A673 (cell line): ENCODE measurements at regions not wholly inside any gene's neighbourhood (a gene's known extent, or its start where the extent isn't known, plus 50 kb on each side); places are given as distances from the start of the nearest gene placed in this dataset.

Source experiments
- BruUV-seq: library from RNA; stranded (reverse); fragments of 400-500 nt; replicated peaks from 2 replicates; lab custom pipeline; 2021; lab: Mats Ljungman, UMichigan
- CTCF ChIA-PET: fragments of 300-600 bp; sonication (Branson Sonifier 250); formaldehyde crosslinking; loops from one replicate; lab custom pipeline; 2022; ENCODE audit warnings: antibody characterized with exemption; lab: Charles Lee
- POLR2A ChIA-PET: fragments of 300-600 bp; sonication (Branson Sonifier 250); formaldehyde crosslinking; loops from one replicate; lab custom pipeline; 2022; ENCODE audit warnings: antibody characterized with exemption; ENCODE audit not compliant: low non-redundant PET; lab: Charles Lee
- DNase-seq: peaks from one replicate; pipeline ENCODE4 v3.0.0-alpha.2; 2015; ENCODE audit warnings: low spot score
- H3K27ac ChIP-seq: fragments of 200-600 bp; sonication (generic); 2 replicates; pipeline ENCODE4 v1.5.1; 2016; ENCODE audit warnings: mixed run types, low read depth, mild to moderate bottlenecking, mixed read lengths, antibody characterized with exemption, low read length; ENCODE audit not compliant: poor library complexity, severe bottlenecking
- H3K27me3 ChIP-seq: fragments of 200-600 bp; sonication (generic); replicated peaks from 2 replicates; pipeline ENCODE4 v1.6.1; 2017; ENCODE audit warnings: mixed run types, low read depth, mild to moderate bottlenecking, mixed read lengths, antibody characterized with exemption, low read length; ENCODE audit not compliant: insufficient read depth, poor library complexity
- H3K36me3 ChIP-seq: fragments of 200-600 bp; sonication (generic); 2 replicates; pipeline ENCODE4 v1.6.1; 2016; ENCODE audit warnings: mixed run types, mild to moderate bottlenecking, mixed read lengths, antibody characterized with exemption, low read length; ENCODE audit not compliant: insufficient read depth, poor library complexity, severe bottlenecking
- H3K4me1 ChIP-seq: fragments of 200-600 bp; sonication (generic); 2 replicates; pipeline ENCODE4 v1.6.1; 2017; ENCODE audit warnings: mixed run types, mild to moderate bottlenecking, mixed read lengths, antibody characterized with exemption, low read length; ENCODE audit not compliant: insufficient read depth, poor library complexity, severe bottlenecking
- H3K4me3 ChIP-seq: fragments of 200-600 bp; sonication (generic); 2 replicates; pipeline ENCODE4 v1.5.1; 2016; ENCODE audit warnings: low read depth, mixed run types, mild to moderate bottlenecking, mixed read lengths, low read length; ENCODE audit not compliant: poor library complexity, severe bottlenecking
- H3K9me3 ChIP-seq: fragments of 200-600 bp; sonication (generic); 2 replicates; pipeline ENCODE4 v1.6.1; 2016; ENCODE audit warnings: mixed run types, low read depth, mild to moderate bottlenecking, mixed read lengths, antibody characterized with exemption, low read length; ENCODE audit not compliant: poor library complexity, severe bottlenecking
- EZH2 ChIP-seq: fragments of 200-600 bp; sonication (generic); IDR thresholded peaks from 2 replicates; pipeline ENCODE4 v1.6.1; 2017; ENCODE audit warnings: borderline replicate concordance, low read depth, mild to moderate bottlenecking, mixed read lengths, antibody characterized with exemption, low read length; ENCODE audit not compliant: poor library complexity, severe bottlenecking
- intact Hi-C: fragments of 100-400 bp; cut with micrococcal nuclease; formaldehyde crosslinking; loops from one replicate; pipeline ENCODE4 v1.10.0; 2022; ENCODE audit not compliant: unreplicated experiment
- TF ChIP-seq, protein P1 (sequence below): fragments of 300-800, 200-600 bp; sonication (generic); conservative IDR thresholded peaks from 2 replicates; pipeline ENCODE4 v1.5.1; 2017; ENCODE audit warnings: low read depth, mild to moderate bottlenecking, antibody characterized with exemption, low read length, moderate library complexity, mixed read lengths

DNA sequence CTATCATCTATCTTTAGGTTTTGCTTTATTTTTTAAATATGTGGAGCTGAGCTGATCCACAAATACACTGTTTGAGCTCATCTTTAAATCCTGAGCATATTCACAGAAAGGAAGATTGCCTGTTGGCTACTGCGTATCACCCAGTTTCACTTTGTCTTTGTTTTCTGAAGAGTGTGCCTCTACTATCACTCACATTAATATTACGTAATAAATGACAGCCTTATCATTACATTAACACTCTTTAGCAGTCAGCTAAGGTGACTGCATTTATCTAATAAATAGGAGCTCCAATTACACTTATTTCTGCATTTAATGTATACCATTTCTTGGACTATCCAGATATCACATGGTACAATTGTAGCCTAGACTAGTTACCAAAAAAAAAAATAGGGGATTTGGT lies 511.7 kb downstream of the NR2F1-AS1 start:
- intact Hi-C loops = no loop called here
- Histone ChIP-seq H3K27ac (no peak overlapping the region), H3K9me3 (no peaks in the 10 kb centered on the region), H3K27me3 (no peaks in the 10 kb centered on the region), H3K4me1 (no peaks in the 10 kb centered on the region), H3K4me3 (no peak overlapping the region), H3K36me3 (no peaks in the 10 kb centered on the region)
- ChIA-PET CTCF (no interaction called here), POLR2A (no interaction called here)
- TF ChIP-seq EZH2 = no peak
- TF ChIP-seq, protein P1, sequence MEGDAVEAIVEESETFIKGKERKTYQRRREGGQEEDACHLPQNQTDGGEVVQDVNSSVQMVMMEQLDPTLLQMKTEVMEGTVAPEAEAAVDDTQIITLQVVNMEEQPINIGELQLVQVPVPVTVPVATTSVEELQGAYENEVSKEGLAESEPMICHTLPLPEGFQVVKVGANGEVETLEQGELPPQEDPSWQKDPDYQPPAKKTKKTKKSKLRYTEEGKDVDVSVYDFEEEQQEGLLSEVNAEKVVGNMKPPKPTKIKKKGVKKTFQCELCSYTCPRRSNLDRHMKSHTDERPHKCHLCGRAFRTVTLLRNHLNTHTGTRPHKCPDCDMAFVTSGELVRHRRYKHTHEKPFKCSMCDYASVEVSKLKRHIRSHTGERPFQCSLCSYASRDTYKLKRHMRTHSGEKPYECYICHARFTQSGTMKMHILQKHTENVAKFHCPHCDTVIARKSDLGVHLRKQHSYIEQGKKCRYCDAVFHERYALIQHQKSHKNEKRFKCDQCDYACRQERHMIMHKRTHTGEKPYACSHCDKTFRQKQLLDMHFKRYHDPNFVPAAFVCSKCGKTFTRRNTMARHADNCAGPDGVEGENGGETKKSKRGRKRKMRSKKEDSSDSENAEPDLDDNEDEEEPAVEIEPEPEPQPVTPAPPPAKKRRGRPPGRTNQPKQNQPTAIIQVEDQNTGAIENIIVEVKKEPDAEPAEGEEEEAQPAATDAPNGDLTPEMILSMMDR = no peak
- DNase-seq = no peak
- BruUV-seq = no TSS peak

DNA sequence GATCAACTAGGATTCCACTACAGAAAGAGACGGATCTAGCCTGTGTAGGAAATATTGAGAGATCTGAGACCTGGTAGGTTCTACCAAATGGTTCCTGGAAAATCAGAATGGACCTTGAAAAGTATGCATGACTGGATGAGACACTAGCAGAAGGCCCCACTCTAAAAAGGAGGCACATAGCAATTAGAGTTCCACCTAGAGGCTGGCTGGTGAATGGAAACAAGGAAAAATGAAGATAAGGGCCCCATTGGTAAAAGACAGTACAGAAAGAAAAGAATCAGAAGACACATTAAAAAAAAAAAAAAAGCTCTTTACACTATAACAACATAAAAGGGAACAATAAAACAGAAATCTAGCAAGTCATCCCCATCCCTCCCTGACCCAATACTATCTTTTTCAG lies 518.5 kb downstream of the NR2F1-AS1 start:
- peak; percentile 36 for DNase-seq
- intact Hi-C loops = no loop called here
- no peak overlapping the region for H3K4me3 ChIP-seq
- no peaks in the 10 kb centered on the region for H3K9me3 ChIP-seq
- H3K27ac ChIP-seq = no peak overlapping the region
- POLR2A ChIA-PET = no interaction called here
- TF ChIP-seq, protein P1 = peak; percentile 55
- no peak for TF ChIP-seq EZH2
- no peaks in the 10 kb centered on the region for H3K4me1 ChIP-seq
- no peaks in the 10 kb centered on the region for H3K27me3 ChIP-seq
- CTCF ChIA-PET = no interaction called here
- no TSS peak for BruUV-seq
- no peaks in the 10 kb centered on the region for H3K36me3 ChIP-seq

DNA sequence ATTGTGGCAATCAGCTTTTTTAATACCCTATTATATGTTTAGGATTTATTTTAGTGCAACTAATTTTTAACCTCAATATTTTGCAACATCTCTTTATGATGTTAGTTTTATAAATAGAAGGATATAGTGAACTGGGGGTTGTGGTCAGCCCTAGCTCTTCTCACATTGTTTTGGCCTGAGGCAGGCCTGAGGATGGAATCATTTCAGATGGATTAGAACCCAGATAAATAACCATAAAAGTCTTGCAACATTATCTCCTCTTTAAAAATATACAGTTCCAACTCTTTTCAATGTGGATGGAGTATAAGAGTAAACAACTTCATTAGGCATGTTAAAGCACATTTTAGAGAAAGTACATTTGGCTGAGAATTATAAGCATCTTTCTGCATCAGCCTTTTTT lies 522.7 kb downstream of the NR2F1-AS1 start:
- no peak for DNase-seq
- intact Hi-C loops = no loop called here
- no peak overlapping the region for H3K4me3 ChIP-seq
- H3K36me3 ChIP-seq = no peaks in the 10 kb centered on the region
- ChIA-PET POLR2A (interaction anchor here (0.6 kb wide), 1 partner anchor 344 kb away, joined by 3 read pairs; no protein-coding TSS in a partner anchor), CTCF (no interaction called here)
- H3K4me1 ChIP-seq = no peaks in the 10 kb centered on the region
- no peak overlapping the region for H3K27ac ChIP-seq
- H3K27me3 ChIP-seq = no peaks in the 10 kb centered on the region
- no peaks in the 10 kb centered on the region for H3K9me3 ChIP-seq
- TF ChIP-seq EZH2 = no peak
- TF ChIP-seq, protein P1 = no peak
- BruUV-seq = no TSS peak
